ENCODE measurements at regions not wholly inside any gene's neighbourhood (a gene's known extent, or its start where the extent isn't known, plus 50 kb on each side); places are given as distances from the start of the nearest gene placed in this dataset.
"Not testable (repeated sequence)": the region's sequence is repeated elsewhere in the genome, so short reads cannot be mapped to it uniquely, and the experiment has no call there.

DNA sequence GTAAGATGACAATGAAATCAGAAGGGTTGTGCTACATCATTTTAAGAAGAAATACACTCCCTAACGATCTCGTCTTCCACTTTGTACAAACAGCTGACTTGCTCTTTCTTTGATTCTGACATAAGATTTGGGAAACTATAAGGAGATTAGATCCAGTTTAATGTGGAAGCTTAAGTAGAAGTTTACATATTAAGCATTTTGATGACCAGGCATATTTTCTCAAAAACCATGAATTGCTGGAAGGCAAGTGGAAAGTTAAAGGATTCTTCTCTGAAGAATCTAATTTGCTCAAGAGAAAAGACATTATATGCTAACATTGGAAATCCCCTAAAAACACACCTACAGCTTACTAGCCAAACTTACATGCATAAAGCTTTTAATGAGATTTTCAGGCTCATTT, 531.9 kb upstream of the PTPRD start:
- no peak for DNase-seq (ENCODE audit: low read depth)

DNA sequence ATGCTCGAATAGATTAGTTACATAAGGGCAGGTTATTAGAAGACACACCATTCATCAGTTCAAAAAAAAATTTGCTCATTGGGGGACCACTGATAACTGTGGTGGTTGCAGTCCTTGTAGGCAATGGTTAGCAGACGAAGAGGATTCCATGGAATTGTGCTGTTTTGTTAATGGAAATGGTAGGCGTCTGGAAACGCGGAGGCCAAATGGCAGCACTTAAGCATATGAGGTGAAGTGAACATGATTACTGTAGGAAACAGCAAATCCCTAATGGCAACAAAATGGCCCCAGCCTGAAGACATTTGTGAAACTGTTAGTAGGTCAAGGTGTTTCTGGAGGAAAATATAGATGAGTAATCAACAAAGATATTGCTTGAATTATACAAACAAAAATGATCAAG, 535.4 kb upstream of the PTPRD start:
- no peak for DNase-seq (ENCODE audit: low read depth)

DNA sequence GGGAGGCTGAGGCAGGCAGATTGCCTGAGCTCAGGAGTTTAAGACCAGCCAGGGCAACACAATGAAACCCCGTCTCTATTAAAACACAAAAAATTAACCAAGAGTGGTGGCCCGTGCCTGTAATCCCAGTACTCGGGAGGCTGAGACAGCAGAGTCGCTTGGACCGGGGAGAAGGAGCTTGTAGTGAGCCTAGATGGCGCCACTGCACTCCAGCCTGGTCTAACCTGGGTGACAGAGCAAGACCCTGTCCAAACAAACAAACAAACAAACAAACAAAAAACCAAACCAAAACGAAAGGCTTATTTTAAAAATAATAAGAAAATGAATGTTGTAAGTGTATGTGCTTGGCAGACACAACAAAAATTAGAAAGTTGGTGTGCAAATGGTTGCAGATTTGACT, 536.3 kb upstream of the PTPRD start:
- no peak for DNase-seq (ENCODE audit: low read depth)

DNA sequence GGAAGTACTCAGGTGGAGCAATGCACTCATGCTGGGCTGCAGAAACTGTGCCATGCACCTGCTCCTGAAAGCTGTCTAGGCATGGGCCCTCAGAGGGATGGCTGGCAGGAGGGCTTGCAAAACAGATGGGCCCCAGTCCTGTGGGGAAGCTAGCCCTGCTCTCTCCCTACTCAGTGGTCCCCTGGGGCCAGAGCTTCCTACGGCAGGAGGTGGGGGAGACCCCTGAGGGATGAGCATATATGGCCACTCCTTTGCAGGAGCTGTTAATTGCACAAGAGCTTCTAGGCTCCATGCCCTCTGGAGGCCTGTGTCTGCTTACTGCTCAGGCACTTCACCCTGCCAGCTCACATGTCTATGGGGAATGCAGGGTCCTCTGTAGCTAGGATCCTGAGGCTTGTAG, 545.3 kb upstream of the PTPRD start:
- no peak for DNase-seq (ENCODE audit: low read depth)

GRCh38 chr9:11158676-11159075, 545.9 kb upstream of the PTPRD start:
- DNase-seq (ENCODE audit: low read depth): no peak

DNA sequence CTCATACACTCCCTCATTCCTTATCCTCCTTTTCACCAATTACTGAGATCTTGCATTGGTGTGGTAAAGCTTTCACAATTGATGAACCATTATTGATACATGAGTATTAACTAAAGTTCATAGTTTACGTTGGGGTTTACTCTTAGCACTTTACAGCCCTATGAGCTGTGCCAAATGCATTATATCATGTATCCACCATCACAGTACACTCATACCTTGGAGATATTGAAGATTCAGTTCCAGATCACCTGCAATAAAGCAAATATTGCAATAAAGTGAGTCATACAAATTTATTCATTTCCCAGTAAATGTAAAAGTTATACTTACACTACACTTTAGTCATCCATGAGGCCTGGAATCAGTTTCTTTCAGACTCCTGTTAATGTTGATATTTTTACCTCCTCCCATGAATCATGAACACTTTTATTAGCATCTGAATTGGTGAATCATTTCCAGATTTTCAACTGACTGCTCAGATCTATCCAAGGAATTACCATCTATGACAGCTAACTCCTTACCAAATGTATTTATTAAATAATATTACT, 546.6 kb upstream of the PTPRD start:
- no peak for DNase-seq (ENCODE audit: low read depth)

- DNase-seq (ENCODE audit: low read depth): no peak
Measured at GRCh38 chr9:11163843-11164242, 551.0 kb upstream of the PTPRD start.

GRCh38 chr9:11182001-11182400, 569.2 kb upstream of the PTPRD start:
- DNase-seq (ENCODE audit: low read depth): no peak

- no peak for DNase-seq (ENCODE audit: low read depth)
Measured at GRCh38 chr9:11190719-11191118, 577.9 kb upstream of the PTPRD start.

DNA sequence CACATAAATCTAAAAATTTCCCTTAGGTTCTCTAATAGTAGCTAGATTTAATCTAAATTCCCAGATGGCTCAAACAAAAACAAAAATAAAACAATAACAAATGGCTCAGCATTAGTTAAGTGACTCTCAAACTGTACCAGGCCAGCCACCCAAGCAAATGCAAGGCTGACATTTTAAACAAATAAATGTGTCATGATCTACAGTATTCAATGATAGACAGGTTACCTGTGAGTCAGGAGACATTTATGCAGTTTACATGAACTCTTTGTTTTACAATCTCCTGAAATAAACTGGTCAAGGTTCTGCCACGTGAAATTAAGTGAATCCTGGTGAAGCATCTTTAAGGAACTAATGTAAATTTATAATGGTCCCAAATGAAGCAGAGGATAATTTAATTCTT, 580.2 kb upstream of the PTPRD start:
- DNase-seq (ENCODE audit: low read depth): no peak

GRCh38 chr9:11194246-11194645, 581.4 kb upstream of the PTPRD start:
- no peak for DNase-seq (ENCODE audit: low read depth)

DNA sequence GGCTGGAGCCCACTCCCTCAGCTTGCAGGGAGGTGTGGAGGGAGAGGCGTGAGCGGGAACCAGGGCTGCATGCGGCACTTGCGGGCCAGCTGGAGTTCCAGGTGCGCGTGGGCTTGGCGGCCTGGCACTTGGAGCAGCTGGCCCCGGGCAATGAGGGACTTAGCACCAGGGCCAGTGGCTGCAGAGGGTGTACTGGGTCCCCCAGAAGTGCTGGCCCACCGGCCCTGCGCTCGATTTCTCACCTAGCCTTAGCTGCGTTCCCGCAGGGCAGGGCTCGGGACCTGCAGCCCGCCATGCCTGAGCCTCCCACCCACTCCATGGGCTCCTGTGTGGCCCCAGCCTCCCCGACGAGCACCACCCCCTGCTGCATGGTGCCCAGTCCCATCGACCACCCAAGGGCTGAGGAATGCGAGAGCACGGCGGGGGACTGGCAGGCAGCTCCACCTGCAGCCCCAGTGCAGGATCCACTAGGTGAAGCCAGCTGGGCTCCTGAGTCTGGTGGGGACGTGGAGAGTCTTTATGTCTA, 584.1 kb upstream of the PTPRD start:
- DNase-seq (ENCODE audit: low read depth): not testable (repeated sequence)

DNA sequence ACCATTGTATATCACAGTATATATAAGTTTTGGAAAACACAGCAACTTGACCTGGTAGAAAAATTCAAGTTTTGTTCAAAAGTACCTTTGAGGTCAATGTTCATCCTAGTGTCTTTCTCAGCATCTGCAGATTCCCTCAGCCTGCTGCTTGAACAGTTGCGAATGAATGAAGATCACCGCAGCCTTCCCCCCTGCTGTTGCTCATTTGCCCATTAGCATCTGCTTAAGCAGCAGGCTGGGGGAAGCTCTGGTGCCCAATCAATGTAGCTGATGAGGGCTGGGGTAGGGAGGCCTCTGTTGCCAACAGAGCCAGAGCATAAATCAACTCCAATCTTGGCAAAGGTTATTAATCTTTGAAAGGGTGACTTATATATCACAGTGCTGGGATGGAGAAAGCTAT, 586.5 kb upstream of the PTPRD start:
- no peak for DNase-seq (ENCODE audit: low read depth)

GRCh38 chr9:11204521-11204920, 591.7 kb upstream of the PTPRD start:
- no peak for DNase-seq (ENCODE audit: low read depth)

GRCh38 chr9:11206925-11207324, 594.1 kb upstream of the PTPRD start:
- DNase-seq (ENCODE audit: low read depth): no peak

GRCh38 chr9:11233696-11234095, 620.9 kb upstream of the PTPRD start:
- DNase-seq (ENCODE audit: low read depth): no peak

- no peak for DNase-seq (ENCODE audit: low read depth)
Measured at GRCh38 chr9:11235061-11235460, 622.3 kb upstream of the PTPRD start.

DNA sequence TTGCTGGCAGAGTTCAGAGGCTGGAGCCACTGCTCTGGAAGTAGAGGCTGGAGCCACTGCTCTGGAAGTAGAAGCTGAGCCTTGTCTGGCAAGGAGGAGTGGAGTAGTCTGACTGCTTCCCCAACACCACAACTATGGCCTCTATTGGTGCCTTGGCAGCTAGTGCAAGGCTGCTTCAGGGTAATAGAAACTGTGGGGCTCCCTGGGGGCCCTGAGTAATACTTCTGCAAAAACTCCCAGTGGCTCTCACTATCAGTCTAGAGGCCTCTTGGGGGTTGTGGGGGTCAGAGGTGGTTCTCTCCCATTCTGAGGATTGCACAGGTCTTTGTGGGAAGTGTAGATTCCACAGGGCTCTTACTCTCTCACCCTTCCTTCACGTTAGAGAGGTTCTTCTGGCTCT, 629.0 kb upstream of the PTPRD start:
- no peak for DNase-seq (ENCODE audit: low read depth)

GRCh38 chr9:11257992-11258391, 645.2 kb upstream of the PTPRD start:
- no peak for DNase-seq (ENCODE audit: low read depth)

GRCh38 chr9:11269036-11269435, 656.2 kb upstream of the PTPRD start:
- DNase-seq (ENCODE audit: low read depth): no peak

GRCh38 chr9:11275158-11275695, 662.4 kb upstream of the PTPRD start:
- DNase-seq (ENCODE audit: low read depth): no peak

- no peak for DNase-seq (ENCODE audit: low read depth)
Measured at GRCh38 chr9:11312966-11313365, 700.2 kb upstream of the PTPRD start.

DNA sequence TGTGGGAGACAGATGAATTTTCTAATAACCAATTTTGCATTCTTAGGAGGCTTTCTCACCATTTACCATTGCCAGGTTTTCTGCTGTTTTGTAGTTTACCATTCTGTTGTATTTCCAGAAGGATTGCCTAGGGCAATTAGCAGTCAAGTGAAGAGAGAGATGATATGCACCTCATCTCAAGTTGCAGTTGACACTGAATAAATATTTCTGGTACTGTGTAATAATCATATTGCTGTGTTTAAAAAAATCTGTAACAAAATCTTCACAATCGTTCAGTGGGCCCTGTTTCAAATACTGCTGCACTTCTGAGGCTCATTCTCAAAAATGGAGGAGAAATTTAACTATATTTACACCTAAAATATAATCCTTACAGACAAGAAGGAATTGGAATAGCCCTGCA, 706.1 kb upstream of the PTPRD start:
- no peak for DNase-seq (ENCODE audit: low read depth)

- DNase-seq (ENCODE audit: low read depth): no peak
Measured at GRCh38 chr9:11319538-11319937, 706.7 kb upstream of the PTPRD start.
